H9 (cell line): ENCODE measurements at regions not wholly inside any gene's neighbourhood (a gene's known extent, or its start where the extent isn't known, plus 50 kb on each side); places are given as distances from the start of the nearest gene placed in this dataset.

Source experiments
- DNase-seq: peaks from one replicate; pipeline ENCODE4 v3.0.0-alpha.2; 2017
- H2AFZ ChIP-seq: one replicate; pipeline ENCODE4 v1.6.1; 2013; ENCODE audit warnings: mild to moderate bottlenecking, low read length, control low read depth, moderate library complexity
- H2AK5ac ChIP-seq: 2 replicates; pipeline ENCODE4 v1.6.1; 2013; ENCODE audit warnings: low read length, control low read depth, mixed read lengths; ENCODE audit not compliant: insufficient read length
- H2BK120ac ChIP-seq: one replicate; pipeline ENCODE4 v1.6.1; 2013; ENCODE audit warnings: low read depth, mild to moderate bottlenecking, low read length, control low read depth, inconsistent platforms; ENCODE audit not compliant: poor library complexity, severe bottlenecking
- H2BK12ac ChIP-seq: 2 replicates; pipeline ENCODE4 v1.6.1; 2013; ENCODE audit warnings: low read length, control low read depth, mixed read lengths, low read depth; ENCODE audit not compliant: insufficient read length
- H2BK15ac ChIP-seq: 2 replicates; pipeline ENCODE4 v1.6.1; 2013; ENCODE audit warnings: low read depth, low read length, control low read depth
- H2BK20ac ChIP-seq: one replicate; pipeline ENCODE4 v1.6.1; 2013; ENCODE audit warnings: low read depth, mild to moderate bottlenecking, low read length, control low read depth, inconsistent platforms; ENCODE audit not compliant: poor library complexity, severe bottlenecking
- H2BK5ac ChIP-seq: 2 replicates; pipeline ENCODE4 v1.6.1; 2013; ENCODE audit warnings: low read length, control low read depth, mixed read lengths; ENCODE audit not compliant: insufficient read length
- H3K14ac ChIP-seq: 2 replicates; pipeline ENCODE4 v1.6.1; 2013; ENCODE audit warnings: low read length, control low read depth; ENCODE audit not compliant: insufficient read depth
- H3K18ac ChIP-seq: 2 replicates; pipeline ENCODE4 v1.6.1; 2013; ENCODE audit warnings: low read depth, mild to moderate bottlenecking, mixed read lengths, low read length, control low read depth; ENCODE audit not compliant: insufficient read length
- H3K23ac ChIP-seq: 2 replicates; pipeline ENCODE4 v1.6.1; 2013; ENCODE audit warnings: low read length, control low read depth, mixed read lengths, low read depth; ENCODE audit not compliant: insufficient read length
- H3K23me2 ChIP-seq: 2 replicates; pipeline ENCODE4 v1.6.1; 2013; ENCODE audit warnings: low read depth, mild to moderate bottlenecking, mixed read lengths, low read length, control low read depth; ENCODE audit not compliant: insufficient read length, poor library complexity, severe bottlenecking
- H3K27ac ChIP-seq: 2 replicates; pipeline ENCODE4 v1.5.1; 2013; ENCODE audit warnings: low read length, control low read depth, mixed read lengths, low read depth; ENCODE audit not compliant: insufficient read length
- H3K27me3 ChIP-seq: 2 replicates; pipeline ENCODE4 v1.6.1; 2013; ENCODE audit warnings: low read length, control low read depth, inconsistent platforms; ENCODE audit not compliant: insufficient read depth
- H3K4ac ChIP-seq: 2 replicates; pipeline ENCODE4 v1.6.1; 2013; ENCODE audit warnings: low read depth, mild to moderate bottlenecking, control low read depth, inconsistent platforms, low read length, moderate library complexity
- H3K4me1 ChIP-seq: 2 replicates; pipeline ENCODE4 v1.6.1; 2013; ENCODE audit warnings: low read length, control low read depth, inconsistent platforms; ENCODE audit not compliant: insufficient read depth
- H3K4me2 ChIP-seq: 2 replicates; pipeline ENCODE4 v1.6.1; 2013; ENCODE audit warnings: low read length, control low read depth, mixed read lengths; ENCODE audit not compliant: insufficient read length, insufficient read depth
- H3K56ac ChIP-seq: 2 replicates; pipeline ENCODE4 v1.6.1; 2013; ENCODE audit warnings: low read depth, mild to moderate bottlenecking, mixed read lengths, low read length, control low read depth; ENCODE audit not compliant: insufficient read length
- H3K79me1 ChIP-seq: 2 replicates; pipeline ENCODE4 v1.6.1; 2013; ENCODE audit warnings: low read depth, mild to moderate bottlenecking, moderate library complexity, low read length, control low read depth, inconsistent platforms; ENCODE audit not compliant: insufficient read depth, poor library complexity, severe bottlenecking
- H3K79me2 ChIP-seq: 2 replicates; pipeline ENCODE4 v1.6.1; 2013; ENCODE audit warnings: low read length, control low read depth, inconsistent platforms; ENCODE audit not compliant: insufficient read depth
- H3K9ac ChIP-seq: 2 replicates; pipeline ENCODE4 v1.6.1; 2013; ENCODE audit warnings: low read length, control low read depth, mixed read lengths; ENCODE audit not compliant: insufficient read length; ENCODE audit errors: extremely low read depth
- H3K9me3 ChIP-seq: one replicate; pipeline ENCODE4 v1.6.1; 2013; ENCODE audit warnings: low read depth, low read length, inconsistent platforms; ENCODE audit not compliant: control insufficient read depth
- H3T11ph ChIP-seq: one replicate; pipeline ENCODE4 v1.6.1; 2013; ENCODE audit warnings: mild to moderate bottlenecking, low read length, control low read depth, inconsistent platforms
- H4K20me1 ChIP-seq: one replicate; pipeline ENCODE4 v1.6.1; 2013; ENCODE audit not compliant: control insufficient read depth, insufficient read length, insufficient read depth
- H4K5ac ChIP-seq: 2 replicates; pipeline ENCODE4 v1.6.1; 2013; ENCODE audit warnings: low read depth, mild to moderate bottlenecking, mixed read lengths, low read length, control low read depth; ENCODE audit not compliant: insufficient read length
- H4K8ac ChIP-seq: replicated peaks from 2 replicates; pipeline ENCODE4 v1.6.1; 2013; ENCODE audit warnings: low read length, control low read depth, mixed read lengths, low read depth; ENCODE audit not compliant: insufficient read length
- H4K91ac ChIP-seq: 2 replicates; pipeline ENCODE4 v1.6.1; 2013; ENCODE audit warnings: low read depth, mild to moderate bottlenecking, moderate library complexity, mixed read lengths, low read length, control low read depth; ENCODE audit not compliant: insufficient read length
- H3K27ac Mint-ChIP-seq, 3 experiments: 2 replicates in 2 of 3; 3 replicates in 1 of 3; pipeline ENCODE4 v1.8.0; 2020 to 2021; ENCODE audit warnings: mixed read lengths in 3 of 3, mild to moderate bottlenecking in 1 of 3, moderate library complexity in 1 of 3
- H3K27me3 Mint-ChIP-seq: 2 replicates; pipeline ENCODE4 v1.8.0; 2021; ENCODE audit warnings: low read depth, mild to moderate bottlenecking, moderate library complexity, mixed read lengths
- H3K36me3 Mint-ChIP-seq, 3 experiments: 2 replicates in 2 of 3; 3 replicates in 1 of 3; pipeline ENCODE4 v1.8.0; 2020 to 2021; ENCODE audit warnings: low read depth in 3 of 3, mixed read lengths in 3 of 3; ENCODE audit not compliant: insufficient read depth in 1 of 3
- H3K4me1 Mint-ChIP-seq, 2 experiments: 2 replicates each; pipeline ENCODE4 v1.8.0; 2020; ENCODE audit warnings: mixed read lengths in 2 of 2
- H3K4me3 Mint-ChIP-seq, 2 experiments: 2 replicates in 1 of 2; 3 replicates in 1 of 2; pipeline ENCODE4 v1.8.0; 2020 to 2021; ENCODE audit warnings: mild to moderate bottlenecking in 2 of 2, mixed read lengths in 2 of 2, moderate library complexity in 1 of 2
- H3K9me3 Mint-ChIP-seq, 2 experiments: 2 replicates in 1 of 2; 3 replicates in 1 of 2; pipeline ENCODE4 v1.8.0; 2020; ENCODE audit warnings: mild to moderate bottlenecking in 2 of 2, mixed read lengths in 2 of 2, moderate library complexity in 1 of 2
- CTCF ChIP-seq: fragments of 200-600 bp; sonication (generic); conservative IDR thresholded peaks from 3 replicates; pipeline ENCODE4 v1.8.0; 2021; ENCODE audit warnings: antibody characterized with exemption, mild to moderate bottlenecking
- WGBS: extraction: QIAGEN DNeasy Blood & Tissue Kit; methylation state at CpG from one replicate; pipeline ENCODE4 v1.1.7; 2013; ENCODE audit warnings: missing lambda C conversion rate, low lambda C conversion rate, mixed read lengths; ENCODE audit not compliant: insufficient read length; ENCODE audit errors: extremely low coverage; 5-methylcytosine and 5-hydroxymethylcytosine counted together

- Histone ChIP-seq H2AK5ac (no peak overlapping the region), H3K56ac (no peak overlapping the region), H3K9me3 (no peaks in the 10 kb centered on the region), H3K4me1 (no peaks in the 10 kb centered on the region), H4K91ac (no peak overlapping the region), H3K27ac (no peak overlapping the region), H3K23ac (no peak overlapping the region), H3K18ac (no peak overlapping the region), H3K79me2 (no peaks in the 10 kb centered on the region), H2BK15ac (no peak overlapping the region), H2BK120ac (no peak overlapping the region), H4K5ac (no peak overlapping the region), H2BK20ac (no peak overlapping the region), H3K27me3 (no peaks in the 10 kb centered on the region), H3K4ac (no peak overlapping the region), H2AFZ (no peak overlapping the region), H3T11ph (no peak overlapping the region), H2BK5ac (no peak overlapping the region), H3K79me1 (no peaks in the 10 kb centered on the region), H3K9ac (no peak overlapping the region), H2BK12ac (no peak overlapping the region), H4K20me1 (no peaks in the 10 kb centered on the region), H4K8ac (no peak overlapping the region), H3K4me2 (no peak overlapping the region), H3K23me2 (no peaks in the 10 kb centered on the region), H3K14ac (no peak overlapping the region)
- Mint-ChIP-seq H3K9me3 (peaks cover 4 to 9% of the 10 kb centered on the region in 2 experiments; a peak in 3 of 5 replicates), H3K4me1 (no peaks in the 10 kb centered on the region), H3K27me3 (no peaks in the 10 kb centered on the region; the same call in 1 of the 2 replicates), H3K4me3 (no peak overlapping the region), H3K27ac (no peak overlapping the region), H3K36me3 (peaks cover 0 to 8% (median 0%) of the 10 kb centered on the region in 3 experiments; a peak in 1 of 7 replicates)
- no CpG with 5 or more reads among the region's 2 CpGs for WGBS
- no peak for DNase-seq
- TF ChIP-seq CTCF = no peak
Observed at GRCh38 chr20:39800111-39800510, 838.0 kb downstream of the DHX35 start.
